ENCODE measurements at regions not wholly inside any gene's neighbourhood (a gene's known extent, or its start where the extent isn't known, plus 50 kb on each side); places are given as distances from the start of the nearest gene placed in this dataset.

- H3K4me1 Mint-ChIP-seq (ENCODE audit: low read depth, unreplicated experiment): peaks cover 13% of the 10 kb centered on the region
- no peak overlapping the region for H3K4me3 Mint-ChIP-seq (ENCODE audit: unreplicated experiment)
- DNase-seq: no peak
- no peaks in the 10 kb centered on the region for H3K27me3 Mint-ChIP-seq (ENCODE audit: unreplicated experiment)
- no peaks in the 10 kb centered on the region for H3K36me3 Mint-ChIP-seq (ENCODE audit: unreplicated experiment)
- H3K27ac Mint-ChIP-seq (ENCODE audit: unreplicated experiment): no peak overlapping the region
- TF ChIP-seq, protein P1, sequence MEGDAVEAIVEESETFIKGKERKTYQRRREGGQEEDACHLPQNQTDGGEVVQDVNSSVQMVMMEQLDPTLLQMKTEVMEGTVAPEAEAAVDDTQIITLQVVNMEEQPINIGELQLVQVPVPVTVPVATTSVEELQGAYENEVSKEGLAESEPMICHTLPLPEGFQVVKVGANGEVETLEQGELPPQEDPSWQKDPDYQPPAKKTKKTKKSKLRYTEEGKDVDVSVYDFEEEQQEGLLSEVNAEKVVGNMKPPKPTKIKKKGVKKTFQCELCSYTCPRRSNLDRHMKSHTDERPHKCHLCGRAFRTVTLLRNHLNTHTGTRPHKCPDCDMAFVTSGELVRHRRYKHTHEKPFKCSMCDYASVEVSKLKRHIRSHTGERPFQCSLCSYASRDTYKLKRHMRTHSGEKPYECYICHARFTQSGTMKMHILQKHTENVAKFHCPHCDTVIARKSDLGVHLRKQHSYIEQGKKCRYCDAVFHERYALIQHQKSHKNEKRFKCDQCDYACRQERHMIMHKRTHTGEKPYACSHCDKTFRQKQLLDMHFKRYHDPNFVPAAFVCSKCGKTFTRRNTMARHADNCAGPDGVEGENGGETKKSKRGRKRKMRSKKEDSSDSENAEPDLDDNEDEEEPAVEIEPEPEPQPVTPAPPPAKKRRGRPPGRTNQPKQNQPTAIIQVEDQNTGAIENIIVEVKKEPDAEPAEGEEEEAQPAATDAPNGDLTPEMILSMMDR (IDR thresholded peaks at IDR 0.05; ENCODE audit: partially characterized antibody, unreplicated experiment): no peak
- H3K9me3 Mint-ChIP-seq (ENCODE audit: unreplicated experiment): no peaks in the 10 kb centered on the region
Measured at GRCh38 chr3:8276506-8276905, 225.1 kb upstream of the LMCD1 start.

DNA sequence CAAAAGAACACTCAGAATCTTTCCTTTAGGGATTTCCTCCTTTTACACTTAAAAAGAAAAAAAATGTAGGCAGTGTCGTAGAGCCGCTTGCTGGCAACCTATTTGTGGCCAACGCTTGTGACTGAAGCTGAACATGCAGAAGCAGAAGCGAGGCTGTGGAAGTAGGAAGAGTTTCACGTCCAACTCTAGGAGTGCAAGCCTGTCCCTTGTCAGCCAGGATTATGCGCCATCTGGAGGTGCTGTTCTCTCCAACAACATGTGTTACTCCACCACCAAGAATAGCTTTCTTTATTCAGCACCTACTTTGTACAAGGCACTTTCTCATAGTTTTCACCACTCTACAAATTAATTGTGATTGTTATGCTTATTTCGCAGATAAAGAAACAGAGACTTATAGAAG lies 223.2 kb upstream of the LMCD1 start:
- Mint-ChIP-seq H3K4me1 (ENCODE audit: low read depth, unreplicated experiment) (peaks cover 13% of the 10 kb centered on the region), H3K9me3 (ENCODE audit: unreplicated experiment) (no peaks in the 10 kb centered on the region), H3K27ac (ENCODE audit: unreplicated experiment) (no peak overlapping the region), H3K27me3 (ENCODE audit: unreplicated experiment) (no peaks in the 10 kb centered on the region), H3K4me3 (ENCODE audit: unreplicated experiment) (no peak overlapping the region), H3K36me3 (ENCODE audit: unreplicated experiment) (no peaks in the 10 kb centered on the region)
- TF ChIP-seq, protein P1 (IDR thresholded peaks at IDR 0.05; ENCODE audit: partially characterized antibody, unreplicated experiment): no peak
- no peak for DNase-seq

DNA sequence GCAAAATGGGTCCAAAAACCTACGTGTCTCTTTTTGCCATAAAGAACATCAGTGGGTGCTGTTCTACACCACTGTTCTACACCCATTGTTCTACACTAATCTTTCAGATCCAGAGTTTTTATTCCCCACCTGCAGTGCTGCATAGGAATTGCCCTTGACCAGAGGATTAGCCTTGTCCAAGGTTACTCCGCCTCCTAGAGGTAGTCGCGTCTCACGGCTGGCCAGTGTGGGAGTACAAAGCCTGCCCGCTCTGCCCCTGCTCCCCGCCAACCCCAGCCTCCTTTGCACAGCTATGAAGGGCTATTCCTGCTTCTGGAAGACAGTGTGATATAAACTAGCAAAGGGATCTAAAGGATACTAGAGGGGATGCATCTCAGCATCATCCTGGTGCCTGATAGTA lies 222.1 kb upstream of the LMCD1 start:
- no peak for DNase-seq
- H3K27me3 Mint-ChIP-seq (ENCODE audit: unreplicated experiment): no peaks in the 10 kb centered on the region
- H3K4me3 Mint-ChIP-seq (ENCODE audit: unreplicated experiment): no peak overlapping the region
- no peak overlapping the region for H3K27ac Mint-ChIP-seq (ENCODE audit: unreplicated experiment)
- no peaks in the 10 kb centered on the region for H3K9me3 Mint-ChIP-seq (ENCODE audit: unreplicated experiment)
- no peaks in the 10 kb centered on the region for H3K36me3 Mint-ChIP-seq (ENCODE audit: unreplicated experiment)
- TF ChIP-seq, protein P1 (IDR thresholded peaks at IDR 0.05; ENCODE audit: partially characterized antibody, unreplicated experiment): no peak
- H3K4me1 Mint-ChIP-seq (ENCODE audit: low read depth, unreplicated experiment): peaks cover 13% of the 10 kb centered on the region

DNA sequence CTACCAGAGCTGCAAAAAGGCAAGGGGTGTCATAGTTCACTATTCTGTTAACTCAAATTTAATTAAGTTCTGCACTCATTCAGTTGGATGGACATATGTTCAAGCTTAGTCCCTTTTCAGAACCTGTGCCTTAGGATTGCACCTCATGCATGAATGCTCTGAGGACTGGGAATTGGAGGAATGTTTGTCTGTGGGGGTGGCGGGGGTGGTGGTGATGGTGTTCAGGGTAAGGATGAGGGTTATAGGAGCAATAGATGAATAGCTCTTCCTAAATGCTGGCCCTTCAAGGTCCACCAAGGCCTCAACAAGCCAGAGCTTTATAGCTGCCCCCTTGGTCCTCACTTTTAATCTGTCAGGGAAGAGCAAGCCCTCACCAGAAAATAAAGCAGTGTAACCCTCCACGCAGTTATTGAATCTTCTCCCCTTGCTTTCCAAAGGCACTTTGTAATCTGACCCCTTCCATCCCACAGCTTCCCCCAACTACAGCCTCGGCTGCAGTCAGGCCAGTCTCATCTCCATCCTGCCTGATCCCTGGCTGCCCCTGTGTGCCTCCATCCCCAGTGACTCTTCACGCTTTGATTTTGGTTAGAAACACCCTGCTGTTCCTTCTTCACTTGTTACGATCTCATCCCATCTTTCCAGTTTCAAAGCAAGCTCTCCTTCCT lies 221.6 kb upstream of the LMCD1 start:
- Mint-ChIP-seq H3K36me3 (ENCODE audit: unreplicated experiment) (no peaks in the 10 kb centered on the region), H3K4me3 (ENCODE audit: unreplicated experiment) (no peak overlapping the region), H3K4me1 (ENCODE audit: low read depth, unreplicated experiment) (peaks cover 13% of the 10 kb centered on the region), H3K27ac (ENCODE audit: unreplicated experiment) (no peak overlapping the region), H3K9me3 (ENCODE audit: unreplicated experiment) (no peaks in the 10 kb centered on the region), H3K27me3 (ENCODE audit: unreplicated experiment) (no peaks in the 10 kb centered on the region)
- TF ChIP-seq, protein P1 (IDR thresholded peaks at IDR 0.05; ENCODE audit: partially characterized antibody, unreplicated experiment): no peak
- DNase-seq: no peak

DNA sequence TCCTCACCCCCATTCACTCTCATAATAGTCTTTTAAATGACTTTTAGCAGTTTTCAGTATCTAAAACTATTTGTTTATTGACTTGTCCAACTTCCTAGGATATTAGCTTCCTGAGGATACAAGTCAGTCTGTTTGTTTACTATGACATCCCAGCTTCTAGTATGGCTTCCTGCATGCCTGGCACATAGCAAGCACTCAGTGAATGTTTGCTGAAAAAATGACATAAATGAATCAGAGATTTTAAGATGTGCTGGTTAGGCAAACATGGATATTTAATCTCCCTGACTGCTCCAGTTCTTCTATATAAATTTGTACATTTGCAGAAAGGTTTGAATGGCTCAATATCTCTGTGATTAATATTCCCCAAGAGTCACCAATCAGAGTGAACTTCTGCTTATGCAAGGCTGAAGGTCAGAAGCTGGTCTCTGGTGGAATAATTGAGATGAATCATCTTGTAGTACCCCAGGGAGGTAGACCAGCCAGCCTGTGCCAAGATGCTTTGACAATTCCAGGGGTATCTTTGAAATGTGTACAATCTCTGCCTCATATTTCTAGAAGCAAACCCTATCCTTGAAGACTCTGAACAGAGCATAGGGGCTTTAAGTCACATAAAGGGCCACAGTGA lies 219.0 kb upstream of the LMCD1 start:
- Mint-ChIP-seq H3K27ac (ENCODE audit: unreplicated experiment) (no peak overlapping the region), H3K4me3 (ENCODE audit: unreplicated experiment) (no peak overlapping the region), H3K4me1 (ENCODE audit: low read depth, unreplicated experiment) (peaks cover 10% of the 10 kb centered on the region), H3K36me3 (ENCODE audit: unreplicated experiment) (no peaks in the 10 kb centered on the region), H3K9me3 (ENCODE audit: unreplicated experiment) (no peaks in the 10 kb centered on the region), H3K27me3 (ENCODE audit: unreplicated experiment) (no peaks in the 10 kb centered on the region)
- DNase-seq: no peak
- TF ChIP-seq, protein P1 (IDR thresholded peaks at IDR 0.05; ENCODE audit: partially characterized antibody, unreplicated experiment): no peak
